Activated CD4-positive, alpha-beta T cell treated with anti-CD3 and anti-CD28 coated beads, Interleukin-2, amount 10 ng/mL, durations not matched to agents 24 days and 14 days (primary cell): ENCODE measurements at regions not wholly inside any gene's neighbourhood (a gene's known extent, or its start where the extent isn't known, plus 50 kb on each side); places are given as distances from the start of the nearest gene placed in this dataset.
"Not testable (repeated sequence)": the region's sequence is repeated elsewhere in the genome, so short reads cannot be mapped to it uniquely, and the experiment has no call there.

Experiments used
- DNase-seq: peaks from one replicate; pipeline ENCODE4 v3.0.0; 2022
- H3K27ac Mint-ChIP-seq: one replicate; pipeline ENCODE4 v1.8.0; 2022; ENCODE audit warnings: mild to moderate bottlenecking, mixed read lengths
- H3K27me3 Mint-ChIP-seq: one replicate; pipeline ENCODE4 v1.8.0; 2022; ENCODE audit warnings: mixed read lengths
- H3K36me3 Mint-ChIP-seq: one replicate; pipeline ENCODE4 v1.8.0; 2022; ENCODE audit warnings: low read depth, mild to moderate bottlenecking, mixed read lengths
- H3K4me1 Mint-ChIP-seq: one replicate; pipeline ENCODE4 v1.8.0; 2021; ENCODE audit warnings: mixed read lengths
- H3K4me3 Mint-ChIP-seq: one replicate; pipeline ENCODE4 v1.8.0; 2022; ENCODE audit warnings: mild to moderate bottlenecking, moderate library complexity, mixed read lengths
- H3K9me3 Mint-ChIP-seq: one replicate; pipeline ENCODE4 v1.8.0; 2021; ENCODE audit warnings: mixed read lengths
- intact Hi-C: fragments of 100-400 bp; cut with micrococcal nuclease; formaldehyde crosslinking; loops from one replicate; pipeline ENCODE4 v1.15.1; 2023

DNA sequence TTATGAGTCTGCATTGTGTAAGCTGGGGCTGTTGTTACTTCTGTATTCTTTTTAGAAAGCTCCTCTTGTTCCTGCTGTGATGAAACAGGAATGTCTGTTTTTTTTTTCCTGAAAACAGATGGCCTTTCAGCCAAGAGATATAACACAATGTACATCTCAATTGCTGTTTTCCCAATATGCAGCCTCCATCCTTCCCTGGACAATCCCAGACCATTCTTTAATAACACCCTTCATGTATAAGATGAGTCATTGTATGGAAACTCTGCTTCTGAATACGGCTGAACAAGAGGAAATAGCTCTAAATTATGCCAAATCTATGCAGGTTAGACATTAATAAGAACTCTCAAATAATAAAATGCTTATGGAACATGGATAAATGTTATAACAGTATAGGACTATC is 60.2 kb upstream of the LRRC4C start:
- no peak overlapping the region for H3K27ac Mint-ChIP-seq
- H3K4me3 Mint-ChIP-seq, result no peak overlapping the region
- no peaks in the 10 kb centered on the region for H3K9me3 Mint-ChIP-seq
- no peaks in the 10 kb centered on the region for H3K36me3 Mint-ChIP-seq
- no peak for DNase-seq
- no peaks in the 10 kb centered on the region for H3K4me1 Mint-ChIP-seq
- no peaks in the 10 kb centered on the region for H3K27me3 Mint-ChIP-seq
- intact Hi-C loops, result no loop called here

DNA sequence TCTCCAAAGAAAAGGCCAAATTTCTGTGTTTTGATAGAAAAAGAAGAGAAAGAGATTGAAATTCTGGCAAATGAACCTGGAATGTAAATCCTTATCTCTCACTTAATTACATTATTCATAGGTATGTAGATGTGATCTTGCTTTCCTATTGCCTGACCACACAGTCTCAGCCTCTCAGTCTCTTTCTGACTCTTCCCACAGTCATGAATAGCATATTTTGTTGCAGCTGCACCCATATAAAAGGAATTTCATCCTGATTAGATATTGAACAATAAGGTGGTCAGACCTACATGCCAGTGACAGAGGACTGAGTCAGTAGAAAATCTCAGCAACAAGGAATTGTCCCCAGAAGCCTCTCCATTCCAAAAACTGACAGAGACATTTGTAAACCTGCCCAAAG is 62.9 kb upstream of the LRRC4C start:
- Mint-ChIP-seq H3K36me3 (no peaks in the 10 kb centered on the region), H3K27me3 (no peaks in the 10 kb centered on the region), H3K4me3 (no peak overlapping the region), H3K9me3 (no peaks in the 10 kb centered on the region), H3K27ac (no peak overlapping the region), H3K4me1 (no peaks in the 10 kb centered on the region)
- intact Hi-C loops, result no loop called here
- no peak for DNase-seq

DNA sequence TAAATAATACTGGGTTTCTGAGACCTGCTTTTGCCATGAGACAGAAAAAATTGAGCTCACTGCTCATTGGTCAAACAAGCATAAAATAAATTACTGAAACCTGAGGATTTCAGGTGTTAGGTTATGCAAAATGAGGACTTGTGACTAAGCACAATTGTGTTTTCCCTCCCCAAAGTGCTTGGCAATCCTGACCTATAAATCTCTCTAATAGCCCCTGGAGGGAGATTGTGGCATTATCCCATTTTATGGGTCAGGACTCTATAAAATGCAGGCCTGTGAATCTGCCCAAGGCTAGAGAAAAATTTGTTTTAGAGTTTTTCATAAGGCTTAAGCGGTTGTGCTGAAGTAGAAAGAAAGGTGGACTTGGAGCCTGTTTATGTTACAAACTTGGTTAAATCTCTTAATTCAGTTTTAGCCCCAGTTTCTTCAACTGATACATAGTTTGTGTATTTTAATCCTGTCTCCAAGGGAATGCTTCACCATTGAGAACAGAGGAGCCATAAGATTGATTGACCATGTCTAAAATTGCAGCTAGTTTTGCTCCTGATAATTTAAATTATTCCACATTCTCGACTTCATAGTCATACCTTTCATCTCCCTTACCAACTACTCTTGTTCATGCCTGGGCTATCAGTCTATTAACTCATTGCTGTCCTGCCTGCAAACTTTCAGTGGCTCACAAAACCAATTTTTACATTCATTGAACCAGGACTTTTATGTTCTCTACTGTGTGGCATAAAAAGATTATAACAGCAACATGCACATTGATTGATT is 63.6 kb upstream of the LRRC4C start:
- no peak overlapping the region for H3K4me3 Mint-ChIP-seq
- no peak for DNase-seq
- no peaks in the 10 kb centered on the region for H3K9me3 Mint-ChIP-seq
- H3K27ac Mint-ChIP-seq, result no peak overlapping the region
- intact Hi-C loops, result no loop called here
- H3K36me3 Mint-ChIP-seq, result no peaks in the 10 kb centered on the region
- H3K27me3 Mint-ChIP-seq, result no peaks in the 10 kb centered on the region
- H3K4me1 Mint-ChIP-seq, result no peaks in the 10 kb centered on the region

DNA sequence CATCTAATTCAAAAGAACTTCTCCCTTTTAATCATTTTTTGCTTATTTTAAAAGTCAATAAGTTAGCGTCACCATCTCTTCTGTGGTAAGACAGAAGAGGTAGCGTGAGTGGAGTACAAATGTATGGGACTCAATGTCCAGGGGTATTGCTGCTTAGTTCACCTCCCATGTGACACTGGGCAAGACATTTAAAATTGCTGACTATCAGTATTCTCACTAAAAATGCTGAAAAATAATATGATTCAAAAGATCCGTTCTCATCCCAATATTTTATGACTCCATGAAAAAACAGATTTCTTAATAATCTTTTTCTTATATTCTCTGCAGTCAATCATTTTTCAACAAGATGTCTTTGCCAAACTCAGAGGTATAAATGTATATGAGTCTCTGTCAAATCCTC is 68.1 kb upstream of the LRRC4C start:
- no peak for DNase-seq
- Mint-ChIP-seq H3K4me3 (no peak overlapping the region), H3K27me3 (no peaks in the 10 kb centered on the region), H3K36me3 (no peaks in the 10 kb centered on the region), H3K9me3 (no peaks in the 10 kb centered on the region), H3K27ac (no peak overlapping the region), H3K4me1 (no peaks in the 10 kb centered on the region)
- intact Hi-C loops, result no loop called here

DNA sequence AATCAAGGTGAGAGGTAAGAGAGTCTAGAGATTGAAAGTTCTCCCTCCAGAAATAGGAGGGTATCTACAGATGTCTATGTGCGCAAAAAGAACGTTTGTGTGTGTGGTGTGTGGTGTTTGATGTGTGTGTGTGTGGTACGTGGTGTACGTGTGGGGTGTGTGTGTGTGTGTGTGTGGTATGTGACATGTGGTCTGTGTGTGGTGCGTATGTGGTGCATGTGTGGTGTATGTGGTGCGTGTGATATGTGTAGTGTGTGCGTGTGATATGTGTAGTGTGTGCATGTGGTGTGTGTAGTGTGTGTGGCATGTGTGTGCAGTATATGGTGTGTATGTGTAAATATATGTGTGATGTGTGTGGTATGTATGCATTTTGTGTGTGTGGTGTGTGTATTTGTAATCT is 73.0 kb upstream of the LRRC4C start:
- no peak overlapping the region for H3K4me3 Mint-ChIP-seq

DNA sequence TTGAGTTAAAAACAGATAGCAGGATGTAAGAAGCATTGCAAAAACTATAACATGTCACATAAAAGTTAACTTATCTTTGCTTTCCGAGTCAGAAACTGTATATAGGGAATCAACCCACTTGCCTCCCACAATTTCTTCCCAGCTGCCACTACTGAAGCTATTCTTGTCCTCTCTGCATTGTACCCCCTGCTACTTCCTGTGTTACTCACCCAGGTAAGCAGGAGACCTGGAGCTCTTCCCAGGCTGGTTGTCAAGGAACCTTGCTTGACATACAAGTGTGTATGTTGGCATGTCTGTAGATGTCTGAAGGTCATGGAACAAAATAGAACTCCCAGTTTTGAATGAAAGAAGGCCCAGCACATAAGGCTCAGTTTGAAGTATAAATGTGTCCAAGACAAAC is 74.3 kb upstream of the LRRC4C start:
- Mint-ChIP-seq H3K27ac (no peak overlapping the region), H3K36me3 (no peaks in the 10 kb centered on the region), H3K4me1 (no peaks in the 10 kb centered on the region), H3K27me3 (no peaks in the 10 kb centered on the region), H3K9me3 (no peaks in the 10 kb centered on the region), H3K4me3 (no peak overlapping the region)
- intact Hi-C loops, result no loop called here
- no peak for DNase-seq

More for the DNA sequence above, 73.0 kb upstream of the LRRC4C start:
- DNase-seq, result no peak
- intact Hi-C loops, result no loop called here
- H3K27ac Mint-ChIP-seq, result no peak overlapping the region
- H3K9me3 Mint-ChIP-seq, result no peaks in the 10 kb centered on the region
- no peaks in the 10 kb centered on the region for H3K4me1 Mint-ChIP-seq
- no peaks in the 10 kb centered on the region for H3K36me3 Mint-ChIP-seq
- no peaks in the 10 kb centered on the region for H3K27me3 Mint-ChIP-seq

DNA sequence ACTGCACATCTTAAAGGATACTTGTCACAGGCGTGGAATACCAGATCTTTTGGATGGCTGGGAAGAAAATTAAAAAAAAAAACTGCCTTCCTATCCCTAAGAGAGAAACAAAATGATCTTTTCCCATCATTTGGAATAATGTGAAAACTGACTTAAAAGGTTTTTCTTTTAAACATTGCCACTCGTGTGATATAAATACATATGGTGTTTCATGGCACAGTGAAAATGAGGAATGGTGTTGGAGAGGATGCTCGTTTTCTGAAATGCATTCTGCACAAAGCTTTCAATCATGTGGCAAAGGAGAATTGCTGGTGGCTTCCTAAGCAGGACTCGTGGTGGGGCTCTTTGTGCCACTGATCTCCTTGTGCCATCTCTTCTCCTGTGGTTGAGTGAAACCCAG is 74.9 kb upstream of the LRRC4C start:
- H3K36me3 Mint-ChIP-seq, result no peaks in the 10 kb centered on the region
- H3K27me3 Mint-ChIP-seq, result no peaks in the 10 kb centered on the region
- no peak overlapping the region for H3K27ac Mint-ChIP-seq
- no peaks in the 10 kb centered on the region for H3K4me1 Mint-ChIP-seq
- no peaks in the 10 kb centered on the region for H3K9me3 Mint-ChIP-seq
- DNase-seq, result no peak
- intact Hi-C loops, result no loop called here
- no peak overlapping the region for H3K4me3 Mint-ChIP-seq

DNA sequence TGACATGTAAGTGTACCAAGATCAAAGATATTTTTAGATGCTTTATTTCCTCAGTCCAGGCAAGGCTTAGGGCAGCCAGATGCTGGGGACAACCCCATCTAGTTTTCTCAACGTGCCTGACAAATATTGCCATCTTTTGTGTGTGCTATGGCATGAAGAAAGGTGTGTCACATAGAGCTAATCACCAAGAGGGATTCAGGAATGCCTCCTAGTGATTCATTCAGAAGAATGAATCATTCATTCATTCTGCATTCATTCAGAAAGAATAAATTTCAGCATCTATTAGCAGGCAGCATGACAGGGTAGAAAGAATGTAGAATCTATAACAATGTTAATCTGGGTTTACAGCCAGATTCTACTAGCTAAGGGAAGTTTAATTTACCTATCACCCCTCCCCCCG is 75.4 kb upstream of the LRRC4C start:
- DNase-seq, result no peak
- H3K27ac Mint-ChIP-seq, result no peak overlapping the region
- intact Hi-C loops, result no loop called here
- no peaks in the 10 kb centered on the region for H3K27me3 Mint-ChIP-seq
- H3K4me3 Mint-ChIP-seq, result no peak overlapping the region
- no peaks in the 10 kb centered on the region for H3K4me1 Mint-ChIP-seq
- H3K9me3 Mint-ChIP-seq, result no peaks in the 10 kb centered on the region
- H3K36me3 Mint-ChIP-seq, result no peaks in the 10 kb centered on the region

DNA sequence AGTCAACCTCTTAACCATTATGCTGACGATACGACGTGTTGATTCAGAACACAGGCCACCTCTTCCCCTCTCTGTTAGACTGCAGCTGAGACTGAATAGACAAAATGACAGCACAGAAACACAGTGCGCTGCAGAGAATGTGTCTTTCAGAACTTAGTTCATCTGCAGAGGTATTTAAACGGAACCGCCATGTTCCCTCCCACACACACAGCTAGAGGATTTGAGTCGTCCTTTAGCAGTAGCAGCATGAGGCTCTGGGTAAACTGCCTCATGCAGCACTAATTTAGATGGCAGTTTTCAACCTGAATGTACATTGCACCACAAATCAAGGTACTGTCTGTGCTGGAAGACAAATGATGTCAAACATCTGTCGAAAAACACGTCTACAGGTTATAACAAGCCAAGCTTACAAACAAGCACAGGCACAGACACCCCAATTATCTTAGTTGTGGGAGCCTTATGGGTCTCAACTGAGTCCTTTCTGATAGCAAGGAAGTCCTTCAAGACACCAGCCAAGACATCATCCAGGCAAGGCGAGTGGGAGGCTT is 76.6 kb upstream of the LRRC4C start:
- H3K27ac Mint-ChIP-seq, result no peak overlapping the region
- no peaks in the 10 kb centered on the region for H3K4me1 Mint-ChIP-seq
- DNase-seq, result no peak

DNA sequence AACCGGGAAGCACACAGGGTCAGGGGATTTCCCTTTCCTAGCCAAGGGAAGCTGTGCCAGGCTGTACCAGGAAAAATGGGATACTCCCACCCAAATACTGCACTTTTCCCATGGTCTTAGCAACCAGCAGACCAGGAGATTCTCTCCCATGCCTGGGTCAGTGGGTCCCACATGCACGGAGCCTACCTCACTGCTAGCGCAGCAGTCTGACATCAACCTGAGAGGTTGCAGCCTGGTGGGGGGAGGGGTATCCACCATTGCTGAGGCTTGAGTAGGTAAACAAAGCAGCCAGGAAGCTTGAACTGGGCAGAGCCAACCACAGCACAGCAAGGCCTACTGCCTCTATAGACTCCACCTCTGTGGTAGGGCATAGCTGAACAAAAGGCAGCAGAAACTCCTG is 85.5 kb upstream of the LRRC4C start:
- H3K9me3 Mint-ChIP-seq, H3K36me3 Mint-ChIP-seq, DNase-seq, H3K4me3 Mint-ChIP-seq, H3K27ac Mint-ChIP-seq, H3K4me1 Mint-ChIP-seq, H3K27me3 Mint-ChIP-seq, intact Hi-C loops: not testable (repeated sequence)

More for the DNA sequence above, 76.6 kb upstream of the LRRC4C start:
- Mint-ChIP-seq H3K4me3 (no peak overlapping the region), H3K36me3 (no peaks in the 10 kb centered on the region), H3K9me3 (no peaks in the 10 kb centered on the region), H3K27me3 (no peaks in the 10 kb centered on the region)
- intact Hi-C loops, result no loop called here

DNA sequence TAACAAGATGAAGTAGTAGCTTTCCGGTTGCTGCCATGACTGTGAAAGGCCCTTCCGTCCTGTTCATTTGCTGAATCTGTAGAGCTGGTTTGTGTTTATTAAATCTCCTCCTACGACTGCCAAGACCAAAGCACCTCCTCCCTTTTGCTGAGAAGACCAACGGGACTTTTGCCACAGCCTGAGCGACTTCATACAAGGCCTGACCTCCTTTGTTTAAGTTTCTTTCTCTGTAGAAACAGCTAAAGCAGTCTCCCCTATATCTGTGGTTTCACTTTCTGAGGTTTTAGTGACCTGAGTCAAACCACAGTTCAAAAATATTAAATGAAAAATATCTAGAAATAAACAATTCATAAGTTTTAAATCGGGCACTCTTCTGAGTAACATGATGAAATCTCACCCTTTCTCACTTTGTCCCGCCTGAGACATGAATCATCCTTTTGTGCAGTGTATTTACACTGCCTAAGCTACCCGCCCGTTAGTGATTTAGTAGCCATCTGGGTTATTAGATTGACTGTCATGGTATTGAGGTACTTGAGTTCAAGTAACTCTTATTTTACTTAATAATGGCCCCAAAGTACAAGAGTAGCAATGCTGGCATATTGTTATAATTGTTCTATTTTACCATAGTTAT is 119.1 kb upstream of the LRRC4C start:
- intact Hi-C loops, result no loop called here
- H3K36me3 Mint-ChIP-seq, result no peaks in the 10 kb centered on the region
- no peaks in the 10 kb centered on the region for H3K4me1 Mint-ChIP-seq

DNA sequence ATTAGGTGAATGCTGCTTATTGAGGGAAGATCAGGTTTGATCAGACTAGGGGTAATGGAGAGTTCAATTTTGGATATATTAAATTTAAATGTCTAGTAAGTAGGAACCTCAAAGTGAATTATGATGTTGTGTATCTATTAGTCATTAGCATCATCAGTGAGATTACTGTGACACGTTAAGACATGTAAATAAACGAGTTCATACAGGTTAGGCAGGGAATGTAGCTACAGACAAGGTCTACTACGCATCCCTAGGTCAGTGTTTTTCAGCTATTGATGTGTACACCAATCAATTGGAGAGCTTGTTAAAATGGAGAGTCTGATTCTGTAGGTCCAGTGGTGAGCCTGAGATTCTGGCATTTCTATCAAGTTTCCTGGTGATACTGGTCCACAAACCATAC is 120.1 kb upstream of the LRRC4C start:
- Mint-ChIP-seq H3K4me3 (no peak overlapping the region), H3K27me3 (no peaks in the 10 kb centered on the region), H3K36me3 (no peaks in the 10 kb centered on the region), H3K4me1 (no peaks in the 10 kb centered on the region), H3K9me3 (no peaks in the 10 kb centered on the region), H3K27ac (no peak overlapping the region)
- intact Hi-C loops, result no loop called here
- DNase-seq, result no peak

More for the DNA sequence above, 119.1 kb upstream of the LRRC4C start:
- H3K27me3 Mint-ChIP-seq, result no peaks in the 10 kb centered on the region
- H3K4me3 Mint-ChIP-seq, result no peak overlapping the region
- no peak overlapping the region for H3K27ac Mint-ChIP-seq
- DNase-seq, result no peak
- H3K9me3 Mint-ChIP-seq, result no peaks in the 10 kb centered on the region

DNA sequence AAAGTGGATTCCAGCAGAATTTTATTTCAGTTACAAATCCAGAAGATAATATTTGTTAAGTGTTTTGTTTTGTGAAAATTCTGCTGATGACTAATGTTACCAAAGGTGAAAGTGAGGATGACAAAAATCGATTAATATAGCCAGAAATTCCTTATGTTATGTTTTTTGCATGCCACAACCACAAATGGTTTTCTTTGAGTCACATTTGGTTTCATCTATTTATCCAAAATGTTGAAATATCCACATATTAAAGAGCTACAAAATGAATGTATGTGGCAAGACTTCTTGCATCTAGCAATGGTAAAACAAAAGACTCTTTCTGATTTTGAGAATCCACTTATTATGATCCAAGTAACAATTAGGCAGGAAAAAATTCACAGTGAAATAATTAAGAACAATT is 150.1 kb upstream of the LRRC4C start:
- Mint-ChIP-seq H3K9me3 (no peaks in the 10 kb centered on the region), H3K36me3 (no peaks in the 10 kb centered on the region), H3K27me3 (no peaks in the 10 kb centered on the region), H3K4me3 (no peak overlapping the region), H3K27ac (no peak overlapping the region), H3K4me1 (no peaks in the 10 kb centered on the region)
- intact Hi-C loops, result no loop called here
- DNase-seq, result no peak

DNA sequence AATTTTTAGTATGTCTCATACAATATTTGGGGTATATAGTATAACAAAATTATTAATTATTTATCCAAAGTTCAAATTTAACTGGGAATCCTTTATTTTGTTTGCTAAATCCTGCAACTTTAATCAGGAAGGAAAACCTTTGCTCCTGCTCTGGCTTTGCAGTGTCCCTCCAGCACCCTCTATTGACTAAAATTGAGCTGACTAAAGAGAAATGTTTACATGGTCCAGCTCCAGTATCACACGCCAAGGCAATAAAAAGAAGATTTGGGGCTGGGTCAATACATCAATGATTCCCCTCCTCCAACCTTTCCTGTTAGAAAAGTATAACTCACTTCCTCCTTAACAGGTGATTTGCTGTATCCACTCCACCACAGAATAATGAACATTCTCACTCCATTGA is 153.0 kb upstream of the LRRC4C start:
- Mint-ChIP-seq H3K4me3 (no peak overlapping the region), H3K27me3 (no peaks in the 10 kb centered on the region), H3K4me1 (no peaks in the 10 kb centered on the region), H3K27ac (no peak overlapping the region), H3K9me3 (peaks cover 8% of the 10 kb centered on the region), H3K36me3 (no peaks in the 10 kb centered on the region)
- intact Hi-C loops, result no loop called here
- DNase-seq, result no peak

DNA sequence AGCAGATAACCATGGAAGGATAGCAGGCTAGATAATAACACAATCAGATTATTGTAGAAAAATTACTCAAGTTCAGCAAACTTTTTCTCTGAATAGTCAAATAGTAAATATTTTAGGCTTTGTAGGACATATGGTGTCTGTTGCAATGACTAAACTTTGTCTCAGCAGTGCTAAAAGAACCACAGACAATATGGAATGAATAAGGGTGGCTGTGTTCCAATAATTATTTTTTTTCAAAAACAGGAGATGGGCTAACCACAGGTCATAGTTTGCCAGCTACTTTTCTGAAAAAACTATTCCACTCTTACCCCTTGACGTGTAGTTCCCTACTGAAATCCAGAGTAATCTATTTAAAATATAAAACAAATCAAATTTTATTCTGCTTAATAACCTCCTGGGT is 153.9 kb upstream of the LRRC4C start:
- no peak overlapping the region for H3K27ac Mint-ChIP-seq
- intact Hi-C loops, result no loop called here
- H3K27me3 Mint-ChIP-seq, result no peaks in the 10 kb centered on the region
- H3K9me3 Mint-ChIP-seq, result peaks cover 8% of the 10 kb centered on the region
- DNase-seq, result no peak
- H3K4me1 Mint-ChIP-seq, result no peaks in the 10 kb centered on the region
- H3K36me3 Mint-ChIP-seq, result no peaks in the 10 kb centered on the region
- no peak overlapping the region for H3K4me3 Mint-ChIP-seq
